Muscle layer of colon (tissue), 2 donors: ENCODE measurements at regions not wholly inside any gene's neighbourhood (a gene's known extent, or its start where the extent isn't known, plus 50 kb on each side); places are given as distances from the start of the nearest gene placed in this dataset.

Experiments
- H3K27ac ChIP-seq: one replicate; pipeline ENCODE4 v1.7.0; 2013; ENCODE audit warnings: low read depth, mild to moderate bottlenecking, low read length, moderate library complexity
- H3K27me3 ChIP-seq, 2 donors: one replicate each; pipeline ENCODE4 v1.7.0; 2013; ENCODE audit warnings: low read length in 2 of 2, mild to moderate bottlenecking in 2 of 2; ENCODE audit not compliant: insufficient read depth in 2 of 2, control insufficient read depth in 1 of 2
- H3K36me3 ChIP-seq: one replicate; pipeline ENCODE4 v1.7.0; 2013; ENCODE audit warnings: mild to moderate bottlenecking, low read length; ENCODE audit not compliant: insufficient read depth
- H3K4me1 ChIP-seq: one replicate; pipeline ENCODE4 v1.7.0; 2013; ENCODE audit warnings: mild to moderate bottlenecking, low read length; ENCODE audit not compliant: insufficient read depth
- H3K4me3 ChIP-seq, 2 donors: one replicate each; pipeline ENCODE4 v1.7.0; 2013; ENCODE audit warnings: low read length in 2 of 2, low read depth in 1 of 2, mild to moderate bottlenecking in 1 of 2, moderate library complexity in 1 of 2
- H3K9ac ChIP-seq: one replicate; pipeline ENCODE4 v1.7.0; 2013; ENCODE audit warnings: low read length
- H3K9me3 ChIP-seq: one replicate; pipeline ENCODE4 v1.7.0; 2013; ENCODE audit warnings: mild to moderate bottlenecking, low read length
- donor health status: abdominal sarcoma.
- donor health status: Adenocarcinoma of cecum.

DNA sequence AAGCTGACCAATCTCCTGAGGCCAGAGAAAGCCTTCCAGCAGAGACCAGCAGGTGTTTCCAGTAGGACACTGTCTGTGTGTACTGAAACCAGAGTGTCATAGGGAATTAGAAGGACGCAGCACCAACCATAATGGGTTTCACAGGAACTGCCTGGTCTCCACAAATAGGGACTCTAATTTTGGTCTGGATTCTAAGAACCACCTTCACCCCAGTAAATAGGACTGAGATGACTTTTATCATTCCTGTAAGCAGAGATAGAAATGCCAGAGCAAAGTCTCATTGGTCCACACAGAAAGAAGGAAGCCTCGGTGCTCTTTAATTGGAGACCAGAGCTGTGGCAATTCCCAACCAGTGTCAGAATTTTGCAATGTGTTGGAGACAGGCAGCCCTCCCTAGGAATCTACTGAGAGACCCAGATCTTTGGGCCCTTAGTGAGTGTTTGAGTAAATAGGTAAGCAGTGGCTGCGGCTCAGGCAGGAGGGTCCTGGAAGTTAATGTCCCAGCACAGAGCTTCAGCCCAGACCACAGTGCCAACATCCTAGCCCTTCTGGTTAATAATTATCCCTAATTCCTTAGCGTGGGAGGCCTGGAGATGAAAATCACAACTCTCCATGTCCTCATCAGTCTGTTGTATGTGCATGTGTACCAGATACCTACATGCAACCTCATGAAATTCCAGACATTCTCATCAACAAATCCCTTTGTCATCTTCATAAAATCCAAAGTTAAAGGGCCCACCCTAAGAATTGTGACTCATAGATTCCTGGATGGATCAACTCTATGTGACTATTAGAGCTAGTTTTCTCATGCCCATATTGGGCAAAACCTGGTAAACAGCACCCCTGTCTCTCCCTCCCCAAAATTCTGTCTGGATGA is 81.2 kb downstream of the UNC5CL start:
- Histone ChIP-seq H3K4me3 (no peak overlapping the region), H3K36me3 (no peaks in the 10 kb centered on the region), H3K27ac (no peak overlapping the region), H3K9ac (no peak overlapping the region), H3K9me3 (no peaks in the 10 kb centered on the region), H3K4me1 (no peaks in the 10 kb centered on the region), H3K27me3 (no peaks in the 10 kb centered on the region)

DNA sequence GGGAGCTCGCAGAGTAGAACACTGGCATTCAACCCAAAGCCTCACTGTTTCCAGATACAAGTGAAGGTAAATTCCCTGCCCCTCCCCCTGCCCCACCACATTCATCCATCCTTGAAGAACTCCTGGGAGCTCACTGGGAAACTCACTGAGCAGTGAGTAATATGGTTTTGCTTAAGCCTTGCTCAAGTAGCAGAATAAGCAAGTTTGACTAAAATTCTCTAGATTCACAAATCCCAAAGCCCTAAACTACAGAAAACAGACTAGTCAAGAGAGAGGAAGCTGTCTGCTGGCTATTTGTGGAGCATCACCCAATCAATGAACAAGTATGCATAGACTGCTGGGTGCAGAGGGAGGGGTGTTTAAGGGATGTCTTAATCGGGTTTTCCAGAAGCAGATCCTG is 82.1 kb downstream of the UNC5CL start:
- H3K4me1 ChIP-seq: no peaks in the 10 kb centered on the region
- no peaks in the 10 kb centered on the region for H3K36me3 ChIP-seq
- no peaks in the 10 kb centered on the region for H3K9me3 ChIP-seq
- no peak overlapping the region for H3K9ac ChIP-seq
- no peak overlapping the region for H3K4me3 ChIP-seq
- H3K27me3 ChIP-seq: no peaks in the 10 kb centered on the region
- H3K27ac ChIP-seq: no peak overlapping the region

DNA sequence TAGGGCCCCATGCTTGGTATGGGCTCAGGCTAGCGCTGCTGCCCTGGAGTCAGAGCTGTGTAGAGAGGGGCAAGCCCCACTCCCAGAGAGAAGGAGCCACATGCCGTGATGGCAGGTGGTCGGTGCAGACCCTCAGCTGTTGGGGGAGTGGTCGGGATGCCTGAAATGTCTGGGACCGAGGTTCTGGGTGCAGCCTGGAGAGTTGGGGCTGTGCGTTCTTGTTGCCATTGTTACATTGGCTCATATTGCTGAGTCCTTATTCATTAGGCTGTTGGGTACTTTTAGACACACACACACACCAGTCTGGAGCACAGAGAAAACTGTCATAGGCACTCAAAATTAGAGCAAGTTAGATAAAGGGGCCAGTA is 83.9 kb downstream of the UNC5CL start:
- Histone ChIP-seq H3K4me3 (no peak overlapping the region), H3K9me3 (no peaks in the 10 kb centered on the region), H3K27ac (no peak overlapping the region), H3K4me1 (no peaks in the 10 kb centered on the region), H3K36me3 (no peaks in the 10 kb centered on the region), H3K27me3 (no peaks in the 10 kb centered on the region), H3K9ac (no peak overlapping the region)

DNA sequence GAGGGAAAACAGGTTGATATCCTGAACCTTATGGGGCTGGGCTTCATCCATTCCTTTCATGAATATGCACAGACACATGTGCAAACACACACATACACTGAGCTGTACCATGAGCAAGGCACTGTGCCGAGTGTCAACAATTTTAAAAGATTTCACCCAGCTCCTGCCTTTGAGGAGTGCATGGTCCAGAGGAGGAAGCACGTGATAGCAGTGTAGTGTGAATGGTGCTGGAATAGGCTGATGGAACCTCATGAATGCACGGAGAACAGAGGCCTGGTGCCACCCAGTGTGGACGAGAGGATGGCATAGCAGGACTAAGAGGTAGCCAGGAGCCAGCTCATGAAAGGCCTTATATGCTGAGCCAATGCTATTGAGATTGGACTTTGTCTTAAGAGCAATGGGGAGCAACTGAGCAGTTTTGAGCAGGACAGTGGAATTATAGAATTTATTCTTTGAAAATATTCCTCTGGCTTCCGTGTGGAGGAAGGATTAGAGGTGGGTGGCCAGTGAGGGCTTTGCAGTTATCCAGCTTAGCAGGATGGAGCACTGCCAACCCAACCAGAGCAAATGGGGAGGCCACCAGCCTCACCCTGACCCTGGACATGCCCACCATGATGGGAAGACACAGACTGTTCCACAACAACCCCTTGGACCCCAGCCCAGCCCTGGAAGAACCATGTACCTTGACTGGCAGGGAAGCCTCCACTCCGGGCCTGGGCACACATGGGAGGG is 84.4 kb downstream of the UNC5CL start:
- no peaks in the 10 kb centered on the region for H3K27me3 ChIP-seq
- H3K4me1 ChIP-seq: no peaks in the 10 kb centered on the region
- no peaks in the 10 kb centered on the region for H3K36me3 ChIP-seq
- H3K27ac ChIP-seq: no peak overlapping the region
- no peaks in the 10 kb centered on the region for H3K9me3 ChIP-seq
- H3K4me3 ChIP-seq: no peak overlapping the region
- H3K9ac ChIP-seq: no peak overlapping the region

DNA sequence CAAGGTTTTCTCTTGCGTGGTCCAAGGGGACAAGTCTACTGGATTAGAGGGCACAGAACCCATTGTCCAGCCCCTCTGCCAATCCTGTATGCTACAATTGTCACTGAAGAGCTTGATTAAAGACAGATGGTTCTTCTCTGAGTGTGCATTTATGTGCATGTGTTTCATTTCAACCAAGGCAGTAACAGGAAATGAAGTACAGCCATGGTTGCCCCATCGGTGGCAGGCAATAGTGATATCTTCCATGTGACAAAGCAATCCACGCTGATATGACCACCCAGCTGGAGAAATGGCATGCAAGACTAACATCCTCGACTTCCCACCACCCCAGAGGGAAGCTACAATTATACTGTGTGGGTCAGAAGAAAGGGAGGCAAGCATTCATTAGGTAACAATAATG is 85.5 kb downstream of the UNC5CL start:
- Histone ChIP-seq H3K4me1 (no peaks in the 10 kb centered on the region), H3K27me3 (no peaks in the 10 kb centered on the region), H3K9ac (no peak overlapping the region), H3K36me3 (no peaks in the 10 kb centered on the region), H3K9me3 (no peaks in the 10 kb centered on the region), H3K4me3 (no peak overlapping the region), H3K27ac (no peak overlapping the region)

DNA sequence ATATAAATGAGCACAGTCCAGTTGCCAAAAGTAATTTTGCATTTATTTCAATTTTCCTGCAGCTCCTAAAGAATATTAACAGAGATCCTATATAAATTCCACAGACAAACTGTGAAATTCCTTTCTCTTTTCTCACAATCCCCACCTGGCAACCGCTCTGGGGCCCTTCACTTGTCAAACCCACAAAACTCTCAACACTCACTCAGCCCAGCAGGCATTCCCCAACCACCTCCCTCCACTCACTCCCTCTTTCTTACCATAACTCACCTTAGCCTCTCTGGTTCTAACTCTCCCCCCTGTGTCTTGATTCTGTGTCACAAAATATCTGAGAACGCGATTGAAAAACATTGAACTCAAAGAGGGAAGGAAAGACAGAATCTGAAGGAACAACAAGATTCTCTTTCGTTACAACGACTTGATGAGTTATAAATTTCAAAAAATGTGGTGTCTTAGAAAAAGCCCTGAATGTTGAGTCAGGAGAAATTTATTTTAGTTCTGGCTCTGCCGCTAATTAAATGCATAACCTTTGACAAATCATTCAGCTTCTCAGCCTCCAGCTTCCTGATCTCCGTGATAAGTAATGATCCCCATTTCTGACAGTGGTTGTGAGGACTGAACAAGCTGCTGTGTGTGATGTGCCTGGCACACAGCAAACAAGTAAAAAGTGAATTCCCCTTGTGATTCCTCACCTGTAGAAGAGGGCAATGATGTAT is 87.9 kb downstream of the UNC5CL start:
- Histone ChIP-seq H3K4me1 (no peaks in the 10 kb centered on the region), H3K36me3 (no peaks in the 10 kb centered on the region), H3K9ac (no peak overlapping the region), H3K9me3 (no peaks in the 10 kb centered on the region), H3K27me3 (no peaks in the 10 kb centered on the region), H3K27ac (no peak overlapping the region), H3K4me3 (no peak overlapping the region)

DNA sequence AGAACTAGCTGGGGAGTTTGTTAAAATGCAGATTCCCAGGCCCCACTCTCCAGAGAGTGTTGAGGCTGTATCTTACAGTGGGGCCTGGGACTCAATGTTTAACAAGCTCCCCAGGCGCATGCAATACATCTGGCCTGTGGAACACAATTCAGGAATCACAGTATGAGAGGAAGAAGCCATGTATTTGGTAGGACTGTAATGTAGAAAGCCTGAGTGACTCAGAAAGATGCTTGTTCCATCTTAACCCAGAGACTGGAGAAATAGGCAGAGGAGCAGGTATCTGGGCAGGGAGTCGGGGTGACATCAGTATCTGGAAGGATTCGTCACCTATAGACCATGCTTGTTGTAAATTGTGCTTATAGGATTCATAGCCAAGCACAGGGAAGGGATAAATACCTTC is 90.5 kb downstream of the UNC5CL start:
- no peak overlapping the region for H3K9ac ChIP-seq
- no peaks in the 10 kb centered on the region for H3K27me3 ChIP-seq
- no peaks in the 10 kb centered on the region for H3K36me3 ChIP-seq
- no peaks in the 10 kb centered on the region for H3K9me3 ChIP-seq
- no peaks in the 10 kb centered on the region for H3K4me1 ChIP-seq
- no peak overlapping the region for H3K27ac ChIP-seq
- no peak overlapping the region for H3K4me3 ChIP-seq

DNA sequence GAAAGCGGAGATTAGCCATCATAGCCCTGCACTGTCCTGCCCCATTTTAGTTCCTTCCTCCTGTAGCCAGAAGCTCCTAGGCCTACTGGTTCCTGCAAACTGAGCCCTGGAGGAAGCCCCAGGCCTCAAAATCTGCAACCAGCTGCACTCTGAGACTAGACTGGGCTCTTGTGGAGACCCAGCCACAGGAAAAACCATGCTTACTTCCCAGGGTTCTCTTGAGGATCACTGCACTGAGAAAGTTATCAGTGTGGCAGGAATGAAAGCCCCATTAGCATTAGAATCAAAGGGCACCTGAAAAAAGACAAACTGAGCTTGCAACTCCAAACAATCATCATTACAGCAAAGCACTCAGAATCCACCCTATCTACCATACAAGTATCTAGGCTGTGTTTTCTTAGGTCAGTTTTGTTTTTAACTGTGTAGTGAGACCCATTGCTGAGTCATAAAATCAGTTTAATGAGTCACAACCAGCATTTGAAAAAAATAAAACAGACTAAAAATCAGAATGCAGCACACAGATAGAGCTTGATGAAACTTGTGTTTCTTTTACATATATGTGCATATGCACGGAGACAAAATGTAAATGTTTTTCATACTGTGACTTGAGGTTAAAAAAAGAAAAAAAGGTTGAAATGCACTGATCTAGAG is 91.0 kb downstream of the UNC5CL start:
- H3K9ac ChIP-seq: no peak overlapping the region
- H3K4me3 ChIP-seq: no peak overlapping the region
- H3K36me3 ChIP-seq: no peaks in the 10 kb centered on the region
- H3K27ac ChIP-seq: no peak overlapping the region
- H3K4me1 ChIP-seq: no peaks in the 10 kb centered on the region
- no peaks in the 10 kb centered on the region for H3K27me3 ChIP-seq
- no peaks in the 10 kb centered on the region for H3K9me3 ChIP-seq

DNA sequence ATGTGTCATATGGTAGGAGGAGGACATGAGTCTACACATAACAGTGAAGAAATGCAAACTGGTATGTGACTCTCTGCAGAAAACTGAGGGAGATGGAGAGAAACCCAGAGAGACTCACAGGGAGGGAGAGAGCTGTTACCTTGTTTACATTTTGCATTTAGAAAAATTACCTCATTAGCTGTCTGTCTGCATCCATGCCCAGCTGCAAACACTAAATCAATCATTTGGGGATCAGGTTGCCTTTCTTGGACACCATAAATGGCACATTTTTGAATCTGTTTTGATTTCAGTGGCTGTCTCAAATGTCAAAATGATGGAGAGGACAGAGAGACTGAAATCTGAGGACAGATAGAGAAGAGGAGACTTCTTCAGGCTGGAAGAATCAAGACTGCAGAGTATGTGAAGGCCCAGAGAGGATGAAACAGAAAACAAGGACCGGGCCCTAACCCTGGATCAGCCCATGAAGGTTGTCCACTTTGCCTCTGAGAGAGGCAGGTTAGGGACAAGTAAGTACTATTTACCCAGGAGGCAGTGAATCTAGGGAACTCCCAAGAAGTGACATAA is 92.2 kb downstream of the UNC5CL start:
- no peaks in the 10 kb centered on the region for H3K4me1 ChIP-seq
- H3K4me3 ChIP-seq: no peak overlapping the region
- no peaks in the 10 kb centered on the region for H3K9me3 ChIP-seq
- no peak overlapping the region for H3K27ac ChIP-seq
- H3K9ac ChIP-seq: no peak overlapping the region
- H3K27me3 ChIP-seq: no peaks in the 10 kb centered on the region
- no peaks in the 10 kb centered on the region for H3K36me3 ChIP-seq

DNA sequence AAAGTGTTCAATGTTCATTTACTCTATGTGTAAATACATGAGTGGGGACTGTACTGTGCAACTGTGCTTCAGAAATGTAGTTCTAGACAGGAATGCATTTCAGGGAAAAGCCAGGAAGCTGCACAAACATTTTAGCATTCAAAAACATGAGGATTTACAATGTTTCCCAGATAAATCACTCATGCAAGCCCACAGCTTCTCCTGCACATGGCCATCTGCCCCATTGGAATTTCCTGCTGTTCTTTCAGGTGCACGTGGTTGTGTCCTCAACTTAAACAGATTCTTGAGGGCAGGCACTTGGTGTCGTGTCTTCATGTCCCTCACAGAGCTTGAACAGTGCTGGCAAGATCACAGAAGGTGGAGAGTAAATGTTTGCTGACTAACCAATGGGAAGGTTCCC is 101.5 kb downstream of the UNC5CL start:
- no peaks in the 10 kb centered on the region for H3K9me3 ChIP-seq
- H3K36me3 ChIP-seq: no peaks in the 10 kb centered on the region
- H3K27me3 ChIP-seq: no peaks in the 10 kb centered on the region
- H3K9ac ChIP-seq: no peak overlapping the region
- H3K4me1 ChIP-seq: no peaks in the 10 kb centered on the region
- no peak overlapping the region for H3K27ac ChIP-seq
- no peak overlapping the region for H3K4me3 ChIP-seq

DNA sequence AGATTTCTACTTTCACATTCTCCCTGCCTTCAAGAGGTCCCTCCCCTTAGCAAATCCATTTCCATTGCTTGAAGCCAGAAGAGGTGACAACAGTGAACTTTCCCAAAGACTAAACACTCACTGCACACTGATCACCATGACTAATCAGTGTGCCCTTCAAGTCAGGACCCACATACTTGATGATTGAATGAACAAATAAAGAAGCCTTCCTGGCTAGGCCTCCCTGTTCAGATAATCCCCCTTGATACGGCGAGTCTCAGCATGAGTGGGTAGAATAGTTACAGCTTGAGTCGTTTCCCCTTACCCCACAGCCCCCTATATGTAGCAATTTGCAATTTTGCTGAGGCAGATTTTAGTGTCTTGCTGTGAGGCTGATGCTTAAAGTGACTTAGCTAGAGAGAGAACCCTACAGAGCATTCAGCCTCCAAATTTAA is 102.2 kb downstream of the UNC5CL start:
- Histone ChIP-seq H3K27ac (no peak overlapping the region), H3K36me3 (no peaks in the 10 kb centered on the region), H3K4me1 (no peaks in the 10 kb centered on the region), H3K9me3 (no peaks in the 10 kb centered on the region), H3K9ac (no peak overlapping the region), H3K27me3 (no peaks in the 10 kb centered on the region), H3K4me3 (no peak overlapping the region)
